Activated gamma-delta T cell (primary cell): ENCODE measurements at regions not wholly inside any gene's neighbourhood (a gene's known extent, or its start where the extent isn't known, plus 50 kb on each side); places are given as distances from the start of the nearest gene placed in this dataset.
"Not testable (repeated sequence)": the region's sequence is repeated elsewhere in the genome, so short reads cannot be mapped to it uniquely, and the experiment has no call there.

Source experiments
- DNase-seq: peaks from one replicate; lab custom pipeline; 2025; lab: John Stamatoyannopoulos, UW

- no peak for DNase-seq
Observed at GRCh38 chr14:89697281-89698060, 257.1 kb downstream of the EFCAB11 start.

GRCh38 chr14:89695846-89696245 is 258.7 kb downstream of the EFCAB11 start:
- no peak for DNase-seq

- DNase-seq, result no peak
Observed at GRCh38 chr14:89690139-89690538, 264.4 kb downstream of the EFCAB11 start.

- not testable (repeated sequence) for DNase-seq
Observed at GRCh38 chr14:89689711-89690110, 264.8 kb downstream of the EFCAB11 start.

GRCh38 chr14:89688507-89689211 is 265.9 kb downstream of the EFCAB11 start:
- no peak for DNase-seq

GRCh38 chr14:89687129-89687528 is 267.4 kb downstream of the EFCAB11 start:
- DNase-seq, result not testable (repeated sequence)

- DNase-seq, result no peak
Observed at GRCh38 chr14:89684139-89684538, 267.1 kb upstream of the FOXN3 start.

GRCh38 chr14:89681086-89682018 is 264.3 kb upstream of the FOXN3 start:
- DNase-seq, result no peak

- no peak for DNase-seq
Observed at GRCh38 chr14:89680156-89680555, 263.1 kb upstream of the FOXN3 start.

- DNase-seq, result no peak
Observed at GRCh38 chr14:89678768-89679167, 261.7 kb upstream of the FOXN3 start.

- no peak for DNase-seq
Observed at GRCh38 chr14:89675590-89675989, 258.6 kb upstream of the FOXN3 start.

- no peak for DNase-seq
Observed at GRCh38 chr14:89674936-89675335, 257.9 kb upstream of the FOXN3 start.

GRCh38 chr14:89674240-89674639 is 257.2 kb upstream of the FOXN3 start:
- no peak for DNase-seq

- DNase-seq, result no peak
Observed at GRCh38 chr14:89673512-89674225, 256.6 kb upstream of the FOXN3 start.

GRCh38 chr14:89672636-89673511 is 255.8 kb upstream of the FOXN3 start:
- DNase-seq, result no peak

- DNase-seq, result no peak
Observed at GRCh38 chr14:89669193-89669592, 252.2 kb upstream of the FOXN3 start.

- no peak for DNase-seq
Observed at GRCh38 chr14:89667983-89668382, 250.9 kb upstream of the FOXN3 start.

- DNase-seq, result not testable (repeated sequence)
Observed at GRCh38 chr14:89665300-89666081, 248.5 kb upstream of the FOXN3 start.

GRCh38 chr14:89661392-89661791 is 244.4 kb upstream of the FOXN3 start:
- DNase-seq, result no peak
